Caco-2 (cell line): ENCODE measurements at regions not wholly inside any gene's neighbourhood (a gene's known extent, or its start where the extent isn't known, plus 50 kb on each side); places are given as distances from the start of the nearest gene placed in this dataset.

Experiments used
- BruUV-seq: library from RNA; stranded (reverse); fragments of 400-500 nt; replicated peaks from 2 replicates; lab custom pipeline; 2021; lab: Mats Ljungman, UMichigan
- CTCF ChIA-PET: fragments of 300-600 bp; sonication (Branson Sonifier 250); formaldehyde crosslinking; loops from one replicate; lab custom pipeline; 2022; ENCODE audit warnings: antibody characterized with exemption; lab: Charles Lee
- POLR2A ChIA-PET: fragments of 300-600 bp; sonication (Branson Sonifier 250); formaldehyde crosslinking; loops from one replicate; lab custom pipeline; 2022; ENCODE audit warnings: antibody characterized with exemption; lab: Charles Lee
- DNase-seq, 2 experiments: peaks; one replicate each; pipeline versions ENCODE4 v3.0.0 to v3.0.0-alpha.2; 2020 to 2022
- H3K27me3 ChIP-seq: replicated peaks from 2 replicates; pipeline ENCODE4 v1.6.0; 2011; ENCODE audit warnings: low read length; ENCODE audit not compliant: control insufficient read depth, insufficient read depth
- H3K36me3 ChIP-seq: 2 replicates; pipeline ENCODE4 v1.5.1; 2011; ENCODE audit warnings: low read length; ENCODE audit not compliant: control insufficient read depth, insufficient read depth
- H3K4me1 ChIP-seq: fragments of 250-450 bp; sonication (Bioruptor Pico); 2 replicates; pipeline ENCODE4 v1.5.1; 2020; ENCODE audit warnings: mild to moderate bottlenecking
- H3K4me3 ChIP-seq: 2 replicates; pipeline ENCODE4 v1.5.1; 2011; ENCODE audit warnings: low read depth, mild to moderate bottlenecking, control low read depth, low read length
- H3K9me3 ChIP-seq: fragments of 250-450 bp; sonication (Bioruptor Pico); 2 replicates; pipeline ENCODE4 v1.5.1; 2020; ENCODE audit warnings: mild to moderate bottlenecking, moderate library complexity
- H3K27ac Mint-ChIP-seq: one replicate; pipeline ENCODE4 v1.8.0; 2022; ENCODE audit warnings: mixed read lengths; ENCODE audit not compliant: unreplicated experiment
- H3K27me3 Mint-ChIP-seq: one replicate; pipeline ENCODE4 v1.8.0; 2022; ENCODE audit warnings: mixed read lengths; ENCODE audit not compliant: insufficient read depth, unreplicated experiment
- H3K36me3 Mint-ChIP-seq: one replicate; pipeline ENCODE4 v1.8.0; 2022; ENCODE audit warnings: mild to moderate bottlenecking, mixed read lengths; ENCODE audit not compliant: insufficient read depth, unreplicated experiment
- H3K4me1 Mint-ChIP-seq: one replicate; pipeline ENCODE4 v1.8.0; 2022; ENCODE audit warnings: low read depth, mixed read lengths; ENCODE audit not compliant: unreplicated experiment
- H3K4me3 Mint-ChIP-seq: one replicate; pipeline ENCODE4 v1.8.0; 2022; ENCODE audit warnings: mild to moderate bottlenecking, moderate library complexity, mixed read lengths; ENCODE audit not compliant: unreplicated experiment
- H3K9me3 Mint-ChIP-seq: one replicate; pipeline ENCODE4 v1.8.0; 2022; ENCODE audit warnings: mixed read lengths; ENCODE audit not compliant: unreplicated experiment
- intact Hi-C: fragments of 100-400 bp; cut with micrococcal nuclease; formaldehyde crosslinking; loops from one replicate; pipeline ENCODE4 v1.10.0; 2022; ENCODE audit not compliant: unreplicated experiment
- TF ChIP-seq, protein P1 (sequence below), 2 experiments: fragments of 200-600 bp in 1 of 2; IDR thresholded peaks; 1 replicate in 1 of 2; 2 replicates in 1 of 2; pipeline versions ENCODE4 v1.5.1 to v1.8.0; 2011 to 2022; ENCODE audit warnings: antibody characterized with exemption in 1 of 2, control low read depth in 1 of 2, inconsistent platforms in 1 of 2, low read depth in 1 of 2, low read length in 1 of 2, mild to moderate bottlenecking in 1 of 2, moderate library complexity in 1 of 2; ENCODE audit not compliant: insufficient read depth in 1 of 2, severe bottlenecking in 1 of 2, unreplicated experiment in 1 of 2

DNA sequence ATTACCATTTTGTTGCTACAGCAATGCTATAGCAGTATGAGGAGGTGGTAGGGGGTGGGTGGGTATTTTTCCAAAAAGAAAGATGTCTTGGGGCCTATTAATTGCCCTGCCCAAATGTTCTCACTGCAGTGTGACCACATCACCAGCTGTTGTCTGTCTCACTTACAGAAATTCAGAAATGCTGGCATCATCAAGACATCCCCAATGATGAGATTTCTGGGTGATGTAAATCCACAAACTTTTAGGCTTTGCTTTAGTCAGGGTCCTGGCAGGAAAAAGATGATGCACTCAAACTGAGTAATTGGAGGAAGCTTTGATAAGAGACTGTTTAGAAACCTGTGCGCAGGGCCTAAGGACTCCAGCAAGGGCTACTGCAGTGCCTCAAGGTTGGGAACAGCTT, 56.2 kb upstream of the OPN4 start:
- H3K36me3 Mint-ChIP-seq = no peaks in the 10 kb centered on the region
- intact Hi-C loops = no loop called here
- peaks cover 11% of the 10 kb centered on the region for H3K9me3 Mint-ChIP-seq
- no peak overlapping the region for H3K27ac Mint-ChIP-seq
- peaks cover 13% of the 10 kb centered on the region for H3K4me1 Mint-ChIP-seq
- H3K4me1 ChIP-seq = peaks cover 11% of the 10 kb centered on the region
- BruUV-seq = no TSS peak
- no peaks in the 10 kb centered on the region for H3K36me3 ChIP-seq
- H3K27me3 ChIP-seq = no peaks in the 10 kb centered on the region
- no peak for DNase-seq
- TF ChIP-seq, protein P1, sequence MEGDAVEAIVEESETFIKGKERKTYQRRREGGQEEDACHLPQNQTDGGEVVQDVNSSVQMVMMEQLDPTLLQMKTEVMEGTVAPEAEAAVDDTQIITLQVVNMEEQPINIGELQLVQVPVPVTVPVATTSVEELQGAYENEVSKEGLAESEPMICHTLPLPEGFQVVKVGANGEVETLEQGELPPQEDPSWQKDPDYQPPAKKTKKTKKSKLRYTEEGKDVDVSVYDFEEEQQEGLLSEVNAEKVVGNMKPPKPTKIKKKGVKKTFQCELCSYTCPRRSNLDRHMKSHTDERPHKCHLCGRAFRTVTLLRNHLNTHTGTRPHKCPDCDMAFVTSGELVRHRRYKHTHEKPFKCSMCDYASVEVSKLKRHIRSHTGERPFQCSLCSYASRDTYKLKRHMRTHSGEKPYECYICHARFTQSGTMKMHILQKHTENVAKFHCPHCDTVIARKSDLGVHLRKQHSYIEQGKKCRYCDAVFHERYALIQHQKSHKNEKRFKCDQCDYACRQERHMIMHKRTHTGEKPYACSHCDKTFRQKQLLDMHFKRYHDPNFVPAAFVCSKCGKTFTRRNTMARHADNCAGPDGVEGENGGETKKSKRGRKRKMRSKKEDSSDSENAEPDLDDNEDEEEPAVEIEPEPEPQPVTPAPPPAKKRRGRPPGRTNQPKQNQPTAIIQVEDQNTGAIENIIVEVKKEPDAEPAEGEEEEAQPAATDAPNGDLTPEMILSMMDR (IDR thresholded peaks at IDR 0.05; ENCODE audit: insufficient read depth in 1 of 2, low read depth in 1 of 2, low read length in 1 of 2, severe bottlenecking in 1 of 2, unreplicated experiment in 1 of 2) = no peak
- H3K9me3 ChIP-seq = no peaks in the 10 kb centered on the region
- POLR2A ChIA-PET = no interaction called here
- H3K4me3 ChIP-seq = no peak overlapping the region
- H3K27me3 Mint-ChIP-seq = no peaks in the 10 kb centered on the region
- CTCF ChIA-PET = no interaction called here
- H3K4me3 Mint-ChIP-seq = no peak overlapping the region

DNA sequence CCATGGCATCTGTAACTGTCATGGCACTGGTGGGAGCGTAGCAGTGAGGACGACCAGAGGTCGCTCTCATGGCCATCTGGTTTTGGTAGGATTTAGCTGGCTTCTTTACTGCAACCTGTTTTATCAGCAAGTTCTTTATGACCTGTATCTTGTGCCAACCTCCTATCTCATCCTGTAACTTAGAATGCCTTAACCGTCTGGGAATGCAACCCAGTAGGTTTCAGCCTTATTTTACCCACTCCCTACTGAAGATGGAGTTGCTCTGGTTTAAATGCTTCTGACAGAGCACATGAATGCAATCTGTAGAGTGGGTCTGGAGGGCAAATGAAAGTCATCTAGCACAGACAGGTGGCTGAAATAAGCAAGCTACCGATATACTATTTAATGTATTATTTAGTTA, 55.3 kb upstream of the OPN4 start:
- intact Hi-C loops = no loop called here

DNA sequence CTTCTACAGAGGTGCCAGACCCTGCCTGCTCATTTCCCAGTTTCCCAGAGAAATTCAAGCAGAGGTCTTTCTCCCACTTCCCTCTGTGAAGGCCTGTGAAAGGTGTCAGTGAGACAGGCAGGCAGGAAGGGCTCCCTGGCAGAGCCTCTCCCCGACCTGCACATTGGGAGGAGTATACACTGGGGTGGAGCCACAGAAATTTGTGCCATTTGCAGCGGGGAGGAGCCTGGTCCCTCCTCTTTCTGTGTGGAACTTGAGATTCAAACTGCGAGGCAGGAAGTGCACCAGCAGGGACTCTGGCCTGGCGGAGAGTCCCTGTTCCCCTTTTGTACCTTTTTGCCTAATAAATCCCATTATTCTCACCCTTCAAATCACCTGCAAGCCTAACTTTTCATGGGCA, 54.6 kb upstream of the OPN4 start:
- TF ChIP-seq, protein P1 (IDR thresholded peaks at IDR 0.05; ENCODE audit: insufficient read depth in 1 of 2, low read depth in 1 of 2, low read length in 1 of 2, severe bottlenecking in 1 of 2, unreplicated experiment in 1 of 2) = no peak
- DNase-seq = no peak
- H3K27ac Mint-ChIP-seq = no peak overlapping the region
- H3K27me3 Mint-ChIP-seq = no peaks in the 10 kb centered on the region
- no peak overlapping the region for H3K4me3 Mint-ChIP-seq
- H3K4me1 ChIP-seq = peaks cover 11% of the 10 kb centered on the region
- no peaks in the 10 kb centered on the region for H3K9me3 Mint-ChIP-seq
- H3K27me3 ChIP-seq = no peaks in the 10 kb centered on the region
- no peaks in the 10 kb centered on the region for H3K36me3 ChIP-seq
- H3K9me3 ChIP-seq = no peaks in the 10 kb centered on the region
- BruUV-seq = no TSS peak
- ChIA-PET CTCF (no interaction called here), POLR2A (no interaction called here)
- peaks cover 13% of the 10 kb centered on the region for H3K4me1 Mint-ChIP-seq
- intact Hi-C loops = no loop called here
- no peak overlapping the region for H3K4me3 ChIP-seq
- H3K36me3 Mint-ChIP-seq = no peaks in the 10 kb centered on the region

More for the DNA sequence above, 55.3 kb upstream of the OPN4 start:
- POLR2A ChIA-PET = no interaction called here
- no peaks in the 10 kb centered on the region for H3K9me3 ChIP-seq
- H3K4me3 Mint-ChIP-seq = no peak overlapping the region
- no peaks in the 10 kb centered on the region for H3K36me3 Mint-ChIP-seq
- H3K4me3 ChIP-seq = no peak overlapping the region
- peaks cover 5% of the 10 kb centered on the region for H3K9me3 Mint-ChIP-seq
- H3K27me3 Mint-ChIP-seq = no peaks in the 10 kb centered on the region
- no peak for DNase-seq
- CTCF ChIA-PET = no interaction called here
- no TSS peak for BruUV-seq
- no peaks in the 10 kb centered on the region for H3K36me3 ChIP-seq
- H3K27me3 ChIP-seq = no peaks in the 10 kb centered on the region
- TF ChIP-seq, protein P1 (IDR thresholded peaks at IDR 0.05; ENCODE audit: insufficient read depth in 1 of 2, low read depth in 1 of 2, low read length in 1 of 2, severe bottlenecking in 1 of 2, unreplicated experiment in 1 of 2) = no peak
- H3K27ac Mint-ChIP-seq = no peak overlapping the region
- H3K4me1 Mint-ChIP-seq = peaks cover 13% of the 10 kb centered on the region
- H3K4me1 ChIP-seq = peaks cover 11% of the 10 kb centered on the region
